ENCODE measurements at regions not wholly inside any gene's neighbourhood (a gene's known extent, or its start where the extent isn't known, plus 50 kb on each side); places are given as distances from the start of the nearest gene placed in this dataset.

GRCh38 chr15:58257776-58258325, 119.7 kb downstream of the AQP9 start:
- no peaks in the 10 kb centered on the region for H3K36me3 ChIP-seq (ENCODE audit: control insufficient read depth, insufficient read depth, low read length)
- ChIA-PET POLR2A (no interaction called here), CTCF (no interaction called here)
- no peak overlapping the region for H3K4me3 Mint-ChIP-seq (ENCODE audit: unreplicated experiment)
- H3K27ac Mint-ChIP-seq (ENCODE audit: unreplicated experiment), result no peak overlapping the region
- peaks cover 6% of the 10 kb centered on the region for H3K4me1 Mint-ChIP-seq (ENCODE audit: low read depth, unreplicated experiment)
- no peak for TF ChIP-seq CTCF (IDR thresholded peaks at IDR 0.05; ENCODE audit: insufficient read depth in 1 of 2, low read depth in 1 of 2, low read length in 1 of 2, severe bottlenecking in 1 of 2, unreplicated experiment in 1 of 2)
- peaks cover 20% of the 10 kb centered on the region for H3K9me3 Mint-ChIP-seq (ENCODE audit: unreplicated experiment)
- intact Hi-C loops (cut with micrococcal nuclease; ENCODE audit: unreplicated experiment), result no loop called here
- H3K36me3 Mint-ChIP-seq (ENCODE audit: insufficient read depth, unreplicated experiment), result peaks cover 13% of the 10 kb centered on the region
- H3K9me3 ChIP-seq, result no peaks in the 10 kb centered on the region
- H3K27me3 ChIP-seq (replicated peaks; ENCODE audit: control insufficient read depth, insufficient read depth, low read length), result no peaks in the 10 kb centered on the region
- no TSS peak for BruUV-seq (replicated peaks)
- H3K4me1 ChIP-seq, result no peaks in the 10 kb centered on the region
- no peak for DNase-seq
- no peaks in the 10 kb centered on the region for H3K27me3 Mint-ChIP-seq (ENCODE audit: insufficient read depth, unreplicated experiment)
- H3K4me3 ChIP-seq (ENCODE audit: low read depth, low read length), result no peak overlapping the region

- Mint-ChIP-seq H3K9me3 (ENCODE audit: unreplicated experiment) (peaks cover 20% of the 10 kb centered on the region), H3K36me3 (ENCODE audit: insufficient read depth, unreplicated experiment) (peaks cover 13% of the 10 kb centered on the region), H3K4me3 (ENCODE audit: unreplicated experiment) (no peak overlapping the region), H3K4me1 (ENCODE audit: low read depth, unreplicated experiment) (peaks cover 6% of the 10 kb centered on the region), H3K27ac (ENCODE audit: unreplicated experiment) (no peak overlapping the region), H3K27me3 (ENCODE audit: insufficient read depth, unreplicated experiment) (no peaks in the 10 kb centered on the region)
- TF ChIP-seq CTCF (IDR thresholded peaks at IDR 0.05; ENCODE audit: insufficient read depth in 1 of 2, low read depth in 1 of 2, low read length in 1 of 2, severe bottlenecking in 1 of 2, unreplicated experiment in 1 of 2), result no peak
- ChIA-PET POLR2A (no interaction called here), CTCF (no interaction called here)
- Histone ChIP-seq H3K36me3 (ENCODE audit: control insufficient read depth, insufficient read depth, low read length) (no peaks in the 10 kb centered on the region), H3K27me3 (replicated peaks; ENCODE audit: control insufficient read depth, insufficient read depth, low read length) (no peaks in the 10 kb centered on the region), H3K4me3 (ENCODE audit: low read depth, low read length) (no peak overlapping the region), H3K9me3 (no peaks in the 10 kb centered on the region), H3K4me1 (no peaks in the 10 kb centered on the region)
- intact Hi-C loops (cut with micrococcal nuclease; ENCODE audit: unreplicated experiment), result no loop called here
- no TSS peak for BruUV-seq (replicated peaks)
- DNase-seq, result no peak
Measured at GRCh38 chr15:58258501-58259292, 120.5 kb downstream of the AQP9 start.

- CTCF ChIA-PET, result no interaction called here
Measured at GRCh38 chr15:58260205-58260724, 122.1 kb downstream of the AQP9 start.

More at GRCh38 chr15:58260205-58260724, 122.1 kb downstream of the AQP9 start:
- H3K27me3 ChIP-seq (replicated peaks; ENCODE audit: control insufficient read depth, insufficient read depth, low read length), result no peaks in the 10 kb centered on the region
- Mint-ChIP-seq H3K36me3 (ENCODE audit: insufficient read depth, unreplicated experiment) (peaks cover 13% of the 10 kb centered on the region), H3K4me3 (ENCODE audit: unreplicated experiment) (no peak overlapping the region), H3K27me3 (ENCODE audit: insufficient read depth, unreplicated experiment) (no peaks in the 10 kb centered on the region), H3K4me1 (ENCODE audit: low read depth, unreplicated experiment) (peaks cover 6% of the 10 kb centered on the region), H3K27ac (ENCODE audit: unreplicated experiment) (no peak overlapping the region), H3K9me3 (ENCODE audit: unreplicated experiment) (peaks cover 16% of the 10 kb centered on the region)
- no peaks in the 10 kb centered on the region for H3K36me3 ChIP-seq (ENCODE audit: control insufficient read depth, insufficient read depth, low read length)
- BruUV-seq (replicated peaks), result no TSS peak
- TF ChIP-seq CTCF (IDR thresholded peaks at IDR 0.05; ENCODE audit: insufficient read depth in 1 of 2, low read depth in 1 of 2, low read length in 1 of 2, severe bottlenecking in 1 of 2, unreplicated experiment in 1 of 2), result no peak
- intact Hi-C loops (cut with micrococcal nuclease; ENCODE audit: unreplicated experiment), result no loop called here
- H3K4me3 ChIP-seq (ENCODE audit: low read depth, low read length), result no peak overlapping the region
- DNase-seq, result no peak
- no peaks in the 10 kb centered on the region for H3K9me3 ChIP-seq
- no peaks in the 10 kb centered on the region for H3K4me1 ChIP-seq
- POLR2A ChIA-PET, result no interaction called here
